H1 (cell line): ENCODE measurements at regions not wholly inside any gene's neighbourhood (a gene's known extent, or its start where the extent isn't known, plus 50 kb on each side); places are given as distances from the start of the nearest gene placed in this dataset.

ENCODE experiments used
- CTCF ChIA-PET: fragments of 300-600 bp; sonication (Branson Sonifier 250); formaldehyde crosslinking; loops from one replicate; lab custom pipeline; 2021; ENCODE audit not compliant: partially characterized antibody; lab: Charles Lee
- POLR2A ChIA-PET: fragments of 300-600 bp; sonication (Branson Sonifier 250); formaldehyde crosslinking; loops from one replicate; lab custom pipeline; 2021; ENCODE audit warnings: inconsistent platforms; ENCODE audit not compliant: partially characterized antibody; lab: Charles Lee
- DNase-seq, 2 experiments: peaks; one replicate each; pipeline versions ENCODE4 v3.0.0 to v3.0.0-alpha.2; 2010 to 2022; ENCODE audit warnings: low spot score in 2 of 2, low read depth in 1 of 2, mixed read lengths in 1 of 2
- FAIRE-seq: peaks from 2 replicates; lab custom pipeline; 2011; peaks lifted over from hg19 to GRCh38; lab: Jason Lieb, UNC
- H2AFZ ChIP-seq: 2 replicates; pipeline ENCODE4 v1.8.1; 2012; ENCODE audit warnings: low read length, inconsistent platforms
- H2AK5ac ChIP-seq: 2 replicates; pipeline ENCODE4 v1.6.1; 2013; ENCODE audit warnings: low read depth, low read length
- H2BK120ac ChIP-seq: replicated peaks from 2 replicates; pipeline ENCODE3; 2013; ENCODE audit warnings: low read depth, low read length, inconsistent platforms
- H2BK12ac ChIP-seq: 2 replicates; pipeline ENCODE4 v1.6.1; 2013; ENCODE audit warnings: low read depth, low read length
- H2BK15ac ChIP-seq: 2 replicates; pipeline ENCODE4 v1.6.1; 2013; ENCODE audit warnings: low read length
- H2BK20ac ChIP-seq: 2 replicates; pipeline ENCODE4 v1.6.1; 2013; ENCODE audit warnings: low read length
- H2BK5ac ChIP-seq: 2 replicates; pipeline ENCODE4 v1.6.1; 2013; ENCODE audit warnings: low read depth, low read length
- H3K14ac ChIP-seq: 2 replicates; pipeline ENCODE4 v1.6.1; 2013; ENCODE audit warnings: inconsistent platforms; ENCODE audit not compliant: insufficient read length
- H3K18ac ChIP-seq: 2 replicates; pipeline ENCODE4 v1.6.1; 2013; ENCODE audit warnings: low read length; ENCODE audit errors: extremely low read depth
- H3K23ac ChIP-seq: 2 replicates; pipeline ENCODE4 v1.6.1; 2013; ENCODE audit warnings: inconsistent platforms; ENCODE audit not compliant: insufficient read length
- H3K23me2 ChIP-seq: 2 replicates; pipeline ENCODE4 v1.6.1; 2013; ENCODE audit warnings: low read depth, low read length
- H3K27ac ChIP-seq: 2 replicates; pipeline ENCODE4 v1.6.1; 2011; ENCODE audit warnings: low read depth, low read length, inconsistent platforms
- H3K27me3 ChIP-seq, 4 experiments: replicated peaks in 1 of 4; 1 replicate in 1 of 4; 2 replicates in 3 of 4; pipeline versions ENCODE4 v1.6.1 to v1.8.1; 2011 to 2013; ENCODE audit warnings: low read length in 3 of 4, mild to moderate bottlenecking in 3 of 4, inconsistent platforms in 2 of 4, mixed read lengths in 2 of 4, moderate library complexity in 1 of 4; ENCODE audit not compliant: control insufficient read depth in 3 of 4, insufficient read depth in 3 of 4; ENCODE audit errors: extremely low read depth in 1 of 4
- H3K36me3 ChIP-seq, 4 experiments: 2 replicates each; pipeline versions ENCODE4 v1.6.1 to v1.8.1; 2011 to 2013; ENCODE audit warnings: mild to moderate bottlenecking in 4 of 4, low read length in 3 of 4, moderate library complexity in 2 of 4, control low read depth in 1 of 4, inconsistent platforms in 1 of 4; ENCODE audit not compliant: insufficient read depth in 4 of 4, control insufficient read depth in 2 of 4
- H3K4ac ChIP-seq: replicated peaks from 2 replicates; pipeline ENCODE3; 2013; ENCODE audit warnings: low read length, low read depth, mixed read lengths, inconsistent platforms; ENCODE audit not compliant: insufficient read length
- H3K4me1 ChIP-seq, 4 experiments: replicated peaks in 1 of 4; 1 replicate in 1 of 4; 2 replicates in 3 of 4; pipeline versions ENCODE4 v1.6.1 to v1.8.1; 2011 to 2013; ENCODE audit warnings: low read length in 3 of 4, inconsistent platforms in 2 of 4, mixed read lengths in 1 of 4; ENCODE audit not compliant: insufficient read depth in 4 of 4, control insufficient read depth in 3 of 4
- H3K4me2 ChIP-seq, 2 experiments: 2 replicates each; pipeline versions ENCODE4 v1.6.1 to v1.8.1; 2011 to 2013; ENCODE audit warnings: low read depth in 2 of 2, low read length in 2 of 2, control low read depth in 1 of 2, inconsistent platforms in 1 of 2, mild to moderate bottlenecking in 1 of 2; ENCODE audit not compliant: insufficient read depth in 1 of 2
- H3K4me3 ChIP-seq, 4 experiments: fragments of 200-600, 300-600 bp in 1 of 4; sonication (generic), shearing (Covaris generic), sonication (Bioruptor Twin) in 1 of 4; 2 replicates each; pipeline versions ENCODE4 v1.5.1 to v1.8.1; 2011 to 2016; ENCODE audit warnings: low read length in 4 of 4, low read depth in 3 of 4, control low read depth in 2 of 4, inconsistent platforms in 2 of 4, mild to moderate bottlenecking in 2 of 4, mixed read lengths in 1 of 4, moderate library complexity in 1 of 4; ENCODE audit not compliant: insufficient read depth in 2 of 4; ENCODE audit errors: extremely low read depth in 1 of 4
- H3K56ac ChIP-seq: replicated peaks from 2 replicates; pipeline ENCODE3; 2013; ENCODE audit warnings: low read depth, mild to moderate bottlenecking, mixed read lengths, low read length, inconsistent platforms; ENCODE audit not compliant: insufficient read length
- H3K79me1 ChIP-seq: 2 replicates; pipeline ENCODE4 v1.6.1; 2013; ENCODE audit warnings: low read depth, low read length, control low read depth
- H3K79me2 ChIP-seq, 2 experiments: 2 replicates each; pipeline versions ENCODE4 v1.6.1 to v1.8.1; 2012 to 2013; ENCODE audit warnings: low read length in 2 of 2, mild to moderate bottlenecking in 2 of 2, inconsistent platforms in 1 of 2; ENCODE audit not compliant: insufficient read depth in 2 of 2, control insufficient read depth in 1 of 2
- H3K9ac ChIP-seq, 4 experiments: replicated peaks in 1 of 4; 1 replicate in 1 of 4; 2 replicates in 3 of 4; pipeline versions ENCODE4 v1.6.1 to v1.8.1; 2011 to 2013; ENCODE audit warnings: low read depth in 3 of 4, low read length in 3 of 4, control low read depth in 2 of 4, mild to moderate bottlenecking in 2 of 4, moderate library complexity in 2 of 4, inconsistent platforms in 1 of 4; ENCODE audit errors: extremely low read depth in 1 of 4
- H3K9me3 ChIP-seq, 2 experiments: 2 replicates each; pipeline versions ENCODE4 v1.6.1 to v1.8.1; 2012 to 2013; ENCODE audit warnings: mild to moderate bottlenecking in 2 of 2, moderate library complexity in 2 of 2, control low read depth in 1 of 2, inconsistent platforms in 1 of 2, low read depth in 1 of 2, low read length in 1 of 2, mixed read lengths in 1 of 2; ENCODE audit not compliant: insufficient read depth in 2 of 2
- H4K20me1 ChIP-seq, 2 experiments: replicated peaks in 1 of 2; 2 replicates each; pipeline versions ENCODE3 to v1.8.1; 2011 to 2013; ENCODE audit warnings: inconsistent platforms in 2 of 2, low read length in 2 of 2, mild to moderate bottlenecking in 1 of 2; ENCODE audit not compliant: insufficient read depth in 2 of 2, control insufficient read depth in 1 of 2
- H4K5ac ChIP-seq: 2 replicates; pipeline ENCODE4 v1.6.1; 2013; ENCODE audit warnings: low read length, low read depth, mixed read lengths, inconsistent platforms; ENCODE audit not compliant: insufficient read length
- H4K8ac ChIP-seq: 2 replicates; pipeline ENCODE4 v1.8.0; 2013; ENCODE audit warnings: mild to moderate bottlenecking, moderate library complexity, low read length, inconsistent platforms; ENCODE audit not compliant: insufficient read depth; ENCODE audit errors: extremely low read depth
- H4K91ac ChIP-seq: replicated peaks from 2 replicates; pipeline ENCODE3; 2013; ENCODE audit warnings: low read length, mixed read lengths, inconsistent platforms; ENCODE audit not compliant: insufficient read length
- EGR1 ChIP-seq: IDR thresholded peaks from 2 replicates; pipeline ENCODE4 v1.6.1; 2011; ENCODE audit warnings: low read depth, low read length, borderline replicate concordance
- RBBP5 ChIP-seq: IDR thresholded peaks from 2 replicates; pipeline ENCODE4 v1.7.1; 2012; ENCODE audit warnings: low read depth, mild to moderate bottlenecking, inconsistent platforms, low read length, moderate library complexity, borderline replicate concordance
- SIN3A ChIP-seq, 2 experiments: IDR thresholded peaks in 1 of 2; conservative IDR thresholded peaks in 1 of 2; 2 replicates each; pipeline ENCODE4 v1.6.1; 2011 to 2012; ENCODE audit warnings: low read length in 2 of 2, improper control_type of control experiment in 1 of 2, low read depth in 1 of 2, mild to moderate bottlenecking in 1 of 2
- WGBS, 2 experiments: shearing (Covaris generic) in 1 of 2; methylation state at CpG; one replicate each; pipeline versions ENCODE4 v1.1.6 to v1.1.7; 2013 to 2015; ENCODE audit warnings: low lambda C conversion rate in 2 of 2, mixed read lengths in 2 of 2, inconsistent platforms in 1 of 2, low coverage in 1 of 2, missing lambda C conversion rate in 1 of 2; ENCODE audit not compliant: insufficient replicate concordance in 2 of 2, insufficient coverage in 1 of 2, insufficient read length in 1 of 2; ENCODE audit errors: extremely low coverage in 1 of 2, missing lambda C conversion rate in 1 of 2; 5-methylcytosine and 5-hydroxymethylcytosine counted together

- Histone ChIP-seq H3K9ac (no peak overlapping the region), H2BK12ac (no peak overlapping the region), H2BK120ac (no peak overlapping the region), H3K79me1 (no peaks in the 10 kb centered on the region), H3K27ac (no peak overlapping the region), H3K4ac (no peak overlapping the region), H3K4me2 (no peak overlapping the region), H4K5ac (no peak overlapping the region), H2BK5ac (no peak overlapping the region), H3K56ac (no peak overlapping the region), H3K9me3 (no peaks in the 10 kb centered on the region), H3K79me2 (no peaks in the 10 kb centered on the region), H3K14ac (no peak overlapping the region), H3K23ac (no peak overlapping the region), H4K8ac (no peak overlapping the region), H3K4me3 (no peak overlapping the region), H3K18ac (no peak overlapping the region), H2BK15ac (0 out of 2 replicates have a peak overlapping the region, but pooled peaks have one; percentile 40), H2AK5ac (no peak overlapping the region), H2AFZ (no peak overlapping the region), H2BK20ac (no peak overlapping the region), H4K91ac (no peak overlapping the region), H3K4me1 (peaks cover 2 to 12% (median 5%) of the 10 kb centered on the region in 4 experiments; a peak in 5 of 7 replicates), H3K36me3 (no peaks in the 10 kb centered on the region), H3K27me3 (peaks cover 0 to 2% (median 0%) of the 10 kb centered on the region in 4 experiments; a peak in 1 of 7 replicates), H3K23me2 (peaks cover 2% of the 10 kb centered on the region; the same call in 1 of the 2 replicates), H4K20me1 (no peaks in the 10 kb centered on the region)
- FAIRE-seq (no peak), DNase-seq (no peak)
- CTCF ChIA-PET: interaction anchor here (0.7 to 2.6 kb wide), 3 partner anchors 7 to 29 kb away, joined by 3 to 7 read pairs (median 7); no protein-coding TSS in a partner anchor
- WGBS, 2 experiments: 88% methylated on average over 9 of the region's 10 CpGs; no CpG with 5 or more reads in 1 of the 2 experiments
- POLR2A ChIA-PET: no interaction called here
- TF ChIP-seq EGR1 (no peak), SIN3A (conservative IDR thresholded peaks at IDR 0.05 in 1 of 2, IDR thresholded peaks at IDR 0.05 in 1 of 2; ENCODE audit: low read depth in 1 of 2, low read length in 2 of 2) (no peak), RBBP5 (no peak)
These were observed 115.0 kb upstream of the CD82 start for GRCh38 chr11:44450295-44450932.
